ENCODE measurements at regions not wholly inside any gene's neighbourhood (a gene's known extent, or its start where the extent isn't known, plus 50 kb on each side); places are given as distances from the start of the nearest gene placed in this dataset.
"Not testable (repeated sequence)": the region's sequence is repeated elsewhere in the genome, so short reads cannot be mapped to it uniquely, and the experiment has no call there.

- no peak for DNase-seq (ENCODE audit: low read depth in 2 of 2)
These were observed 884.5 kb upstream of the GJE1 start for GRCh38 chr6:141248021-141248799.

- no peak for DNase-seq (ENCODE audit: low read depth in 2 of 2)
These were observed 888.4 kb upstream of the GJE1 start for GRCh38 chr6:141244366-141244765.

GRCh38 chr6:141242957-141243356 is 889.8 kb upstream of the GJE1 start:
- no peak for DNase-seq (ENCODE audit: low read depth in 2 of 2)

GRCh38 chr6:141229296-141229695 is 903.4 kb upstream of the GJE1 start:
- DNase-seq (ENCODE audit: low read depth in 2 of 2) = no peak

- no peak for DNase-seq (ENCODE audit: low read depth in 2 of 2)
These were observed 914.1 kb upstream of the GJE1 start for GRCh38 chr6:141218583-141218982.

GRCh38 chr6:141216726-141217125 is 916.0 kb upstream of the GJE1 start:
- no peak for DNase-seq (ENCODE audit: low read depth in 2 of 2)

- no peak for DNase-seq (ENCODE audit: low read depth in 2 of 2)
These were observed 920.4 kb upstream of the GJE1 start for GRCh38 chr6:141212296-141212695.

GRCh38 chr6:141211845-141212244 is 920.9 kb upstream of the GJE1 start:
- no peak for DNase-seq (ENCODE audit: low read depth in 2 of 2)

- no peak for DNase-seq (ENCODE audit: low read depth in 2 of 2)
These were observed 921.8 kb upstream of the GJE1 start for GRCh38 chr6:141210901-141211300.

- no peak for DNase-seq (ENCODE audit: low read depth in 2 of 2)
These were observed 922.8 kb upstream of the GJE1 start for GRCh38 chr6:141209890-141210289.

- no peak for DNase-seq (ENCODE audit: low read depth in 2 of 2)
These were observed 924.6 kb upstream of the GJE1 start for GRCh38 chr6:141208101-141208500.

GRCh38 chr6:141203902-141204575 is 928.7 kb upstream of the GJE1 start:
- no peak for DNase-seq (ENCODE audit: low read depth in 2 of 2)

- no peak for DNase-seq (ENCODE audit: low read depth in 2 of 2)
These were observed 930.1 kb upstream of the GJE1 start for GRCh38 chr6:141202626-141203025.

GRCh38 chr6:141199074-141199473 is 933.7 kb upstream of the GJE1 start:
- DNase-seq (ENCODE audit: low read depth in 2 of 2) = no peak

- DNase-seq (ENCODE audit: low read depth in 2 of 2) = no peak
These were observed 937.4 kb upstream of the GJE1 start for GRCh38 chr6:141195251-141195832.

GRCh38 chr6:141183368-141183767 is 949.4 kb upstream of the GJE1 start:
- no peak for DNase-seq (ENCODE audit: low read depth in 2 of 2)

- DNase-seq (ENCODE audit: low read depth in 2 of 2) = not testable (repeated sequence)
These were observed 957.3 kb upstream of the GJE1 start for GRCh38 chr6:141175458-141175857.

GRCh38 chr6:141174932-141175331 is 957.8 kb upstream of the GJE1 start:
- DNase-seq (ENCODE audit: low read depth in 2 of 2) = no peak

GRCh38 chr6:141173529-141173928 is 959.2 kb upstream of the GJE1 start:
- no peak for DNase-seq (ENCODE audit: low read depth in 2 of 2)

- DNase-seq (ENCODE audit: low read depth in 2 of 2) = no peak
These were observed 963.3 kb upstream of the GJE1 start for GRCh38 chr6:141169419-141169818.

- no peak for DNase-seq (ENCODE audit: low read depth in 2 of 2)
These were observed 964.8 kb upstream of the GJE1 start for GRCh38 chr6:141167945-141168344.

GRCh38 chr6:141165002-141165665 is 967.6 kb upstream of the GJE1 start:
- no peak for DNase-seq (ENCODE audit: low read depth in 2 of 2)
